Endothelial cell of umbilical vein (primary cell): ENCODE measurements at regions not wholly inside any gene's neighbourhood (a gene's known extent, or its start where the extent isn't known, plus 50 kb on each side); places are given as distances from the start of the nearest gene placed in this dataset.

Experiments used
- BruUV-seq: library from RNA; stranded (reverse); fragments of 400-500 nt; replicated peaks from 2 replicates; lab custom pipeline; 2021; lab: Mats Ljungman, UMichigan
- CTCF ChIA-PET: fragments of 300-600, 350-600 bp; sonication (Branson Sonifier 250); formaldehyde crosslinking; loops from one replicate; lab custom pipeline; 2021; ENCODE audit warnings: antibody characterized with exemption, inconsistent platforms; lab: Charles Lee
- POLR2A ChIA-PET: fragments of 300-600, 350-600 bp; sonication (Branson Sonifier 250); formaldehyde crosslinking; loops from one replicate; lab custom pipeline; 2021; ENCODE audit warnings: antibody characterized with exemption, inconsistent platforms; lab: Charles Lee
- DNase-seq: peaks from one replicate; pipeline ENCODE4 v3.0.0-alpha.2; 2011; ENCODE audit warnings: low read depth, low spot score
- FAIRE-seq: peaks from 2 replicates; lab custom pipeline; 2011; peaks lifted over from hg19 to GRCh38; lab: Jason Lieb, UNC
- H2AFZ ChIP-seq: 2 replicates; pipeline ENCODE4 v1.6.0; 2012; ENCODE audit warnings: low read depth, low read length, control low read depth, inconsistent platforms
- H3K27ac ChIP-seq: 2 replicates; pipeline ENCODE4 v1.5.1; 2011; ENCODE audit warnings: low read depth, mild to moderate bottlenecking, control low read depth, low read length, moderate library complexity; ENCODE audit not compliant: insufficient read depth
- H3K27me3 ChIP-seq, 2 experiments: 2 replicates each; pipeline versions ENCODE4 v1.6.0 to v1.6.1; 2011; ENCODE audit warnings: low read length in 2 of 2, mixed read lengths in 1 of 2; ENCODE audit not compliant: control insufficient read depth in 2 of 2, insufficient read depth in 2 of 2
- H3K36me3 ChIP-seq, 2 experiments: 2 replicates in 1 of 2; 3 replicates in 1 of 2; pipeline ENCODE4 v1.5.1; 2011; ENCODE audit warnings: low read length in 2 of 2, mild to moderate bottlenecking in 1 of 2, moderate library complexity in 1 of 2; ENCODE audit not compliant: control insufficient read depth in 2 of 2, insufficient read depth in 2 of 2; ENCODE audit errors: extremely low read depth in 1 of 2
- H3K4me1 ChIP-seq: 3 replicates; pipeline ENCODE4 v1.5.1; 2011; ENCODE audit warnings: mild to moderate bottlenecking, low read length; ENCODE audit not compliant: control insufficient read depth, insufficient read depth; ENCODE audit errors: extremely low read depth
- H3K4me2 ChIP-seq: 2 replicates; pipeline ENCODE4 v1.6.1; 2011; ENCODE audit warnings: low read length, control low read depth, mixed read lengths; ENCODE audit not compliant: insufficient read depth
- H3K4me3 ChIP-seq, 3 experiments: fragments of 200-600 bp in 1 of 3; sonication (generic), shearing (Covaris generic) in 1 of 3; replicated peaks in 1 of 3; 2 replicates each; pipeline ENCODE4 v1.5.1; 2011 to 2016; ENCODE audit warnings: control low read depth in 3 of 3, low read length in 3 of 3, mild to moderate bottlenecking in 2 of 3, inconsistent platforms in 1 of 3, low read depth in 1 of 3, moderate library complexity in 1 of 3; ENCODE audit not compliant: insufficient read depth in 1 of 3
- H3K79me2 ChIP-seq: 2 replicates; pipeline ENCODE4 v1.6.0; 2012; ENCODE audit warnings: low read length, inconsistent platforms; ENCODE audit not compliant: control insufficient read depth, insufficient read depth
- H3K9ac ChIP-seq: replicated peaks from 2 replicates; pipeline ENCODE3; 2011; ENCODE audit warnings: low read length, control low read depth; ENCODE audit not compliant: insufficient read depth; ENCODE audit errors: extremely low read depth
- H3K9me1 ChIP-seq: replicated peaks from 3 replicates; pipeline ENCODE4 v1.6.0; 2011; ENCODE audit warnings: mild to moderate bottlenecking, low read length; ENCODE audit not compliant: control insufficient read depth, insufficient read depth; ENCODE audit errors: extremely low read depth
- H3K9me3 ChIP-seq: replicated peaks from 2 replicates; pipeline ENCODE4 v1.5.1; 2012; ENCODE audit warnings: low read length, inconsistent platforms; ENCODE audit not compliant: control insufficient read depth, insufficient read depth
- H4K20me1 ChIP-seq: replicated peaks from 2 replicates; pipeline ENCODE3; 2011; ENCODE audit warnings: mild to moderate bottlenecking, low read length; ENCODE audit not compliant: control insufficient read depth, insufficient read depth; ENCODE audit errors: extremely low read depth
- EZH2 ChIP-seq: IDR thresholded peaks from 2 replicates; pipeline ENCODE4 v1.6.1; 2012; ENCODE audit warnings: borderline replicate concordance, low read depth, mild to moderate bottlenecking, moderate library complexity, low read length, inconsistent platforms; ENCODE audit not compliant: severe bottlenecking
- FOS ChIP-seq: IDR thresholded peaks from 2 replicates; pipeline ENCODE4 v1.6.1; 2011; ENCODE audit warnings: mild to moderate bottlenecking, low read length, moderate library complexity, borderline replicate concordance; ENCODE audit not compliant: insufficient read depth
- GATA2 ChIP-seq: IDR thresholded peaks from 2 replicates; pipeline ENCODE4 v1.7.0; 2011; ENCODE audit warnings: low read depth, mild to moderate bottlenecking, moderate library complexity, mixed read lengths, low read length; ENCODE audit not compliant: insufficient read length, insufficient read depth
- JUN ChIP-seq: IDR thresholded peaks from 2 replicates; pipeline ENCODE4 v1.6.1; 2011; ENCODE audit warnings: borderline replicate concordance, low read depth; ENCODE audit not compliant: insufficient read length, insufficient read depth
- MYC ChIP-seq: IDR thresholded peaks from one replicate; pipeline ENCODE4 v1.6.1; 2011; ENCODE audit warnings: mild to moderate bottlenecking, low read depth, low read length
- POLR2A ChIP-seq: IDR thresholded peaks from 2 replicates; pipeline ENCODE4 v1.6.1; 2012; ENCODE audit warnings: low read depth, mild to moderate bottlenecking, control low read depth, low read length
- POLR2AphosphoS5 ChIP-seq: IDR thresholded peaks from 2 replicates; pipeline ENCODE4 v1.6.1; 2012; ENCODE audit warnings: low read depth, mild to moderate bottlenecking, control low read depth, low read length, moderate library complexity; ENCODE audit not compliant: insufficient read depth
- dilution Hi-C: fragments of 300-500 bp; cut with MboI; formaldehyde crosslinking; loops from one replicate; pipeline ENCODE4 v1.15.0; 2019; ENCODE audit warnings: low sequenced_read_pairs; ENCODE audit not compliant: extremely low pct_ligation_motif_present
- intact Hi-C: fragments of 100-400 bp; cut with micrococcal nuclease; formaldehyde crosslinking; loops from one replicate; pipeline ENCODE4 v1.10.0; 2022
- TF ChIP-seq, protein P1 (sequence below), 2 donors: IDR thresholded peaks; 1 replicate in 1 of 2; 2 replicates in 1 of 2; pipeline ENCODE4 v1.5.1; 2011; ENCODE audit warnings: low read length in 2 of 2, mild to moderate bottlenecking in 2 of 2, moderate library complexity in 2 of 2, control low read depth in 1 of 2, inconsistent platforms in 1 of 2, low read depth in 1 of 2; ENCODE audit not compliant: insufficient read depth in 1 of 2; ENCODE audit errors: extremely low read depth in 1 of 2
- TF ChIP-seq, protein P2 (sequence below): IDR thresholded peaks from 2 replicates; pipeline ENCODE4 v1.6.1; 2011; ENCODE audit not compliant: insufficient read depth, insufficient read length

DNA sequence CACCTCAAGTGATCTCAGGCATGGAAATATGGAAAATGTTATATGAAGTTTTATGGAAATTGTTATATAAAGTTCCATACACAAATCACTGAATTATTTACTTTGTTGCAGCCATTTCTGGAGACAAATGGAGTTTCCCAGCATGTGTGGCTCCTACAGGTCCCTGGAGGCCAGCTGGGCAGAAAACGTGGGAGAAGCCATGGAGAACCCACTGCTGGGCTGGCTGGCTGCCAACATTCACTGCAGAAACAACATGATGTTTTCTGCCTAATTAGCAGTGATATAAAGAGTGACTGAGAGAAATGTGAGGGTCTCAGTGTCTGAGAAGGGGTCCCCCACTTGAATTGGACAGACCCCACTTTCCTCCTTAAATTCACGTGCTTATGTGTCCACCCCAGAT, 208.8 kb upstream of the IRX2 start:
- BruUV-seq = no TSS peak
- Histone ChIP-seq H3K4me2 (no peak overlapping the region), H4K20me1 (no peaks in the 10 kb centered on the region), H3K36me3 (no peaks in the 10 kb centered on the region), H3K79me2 (no peaks in the 10 kb centered on the region), H3K27me3 (no peaks in the 10 kb centered on the region), H2AFZ (no peak overlapping the region), H3K9ac (no peak overlapping the region), H3K27ac (no peak overlapping the region), H3K4me3 (no peak overlapping the region), H3K9me3 (no peaks in the 10 kb centered on the region), H3K4me1 (no peaks in the 10 kb centered on the region), H3K9me1 (no peaks in the 10 kb centered on the region)
- CTCF ChIA-PET = no interaction called here
- POLR2A ChIA-PET = no interaction called here
- FAIRE-seq (no peak), DNase-seq (no peak)
- TF ChIP-seq POLR2AphosphoS5 (no peak), POLR2A (no peak)
- TF ChIP-seq, protein P1, sequence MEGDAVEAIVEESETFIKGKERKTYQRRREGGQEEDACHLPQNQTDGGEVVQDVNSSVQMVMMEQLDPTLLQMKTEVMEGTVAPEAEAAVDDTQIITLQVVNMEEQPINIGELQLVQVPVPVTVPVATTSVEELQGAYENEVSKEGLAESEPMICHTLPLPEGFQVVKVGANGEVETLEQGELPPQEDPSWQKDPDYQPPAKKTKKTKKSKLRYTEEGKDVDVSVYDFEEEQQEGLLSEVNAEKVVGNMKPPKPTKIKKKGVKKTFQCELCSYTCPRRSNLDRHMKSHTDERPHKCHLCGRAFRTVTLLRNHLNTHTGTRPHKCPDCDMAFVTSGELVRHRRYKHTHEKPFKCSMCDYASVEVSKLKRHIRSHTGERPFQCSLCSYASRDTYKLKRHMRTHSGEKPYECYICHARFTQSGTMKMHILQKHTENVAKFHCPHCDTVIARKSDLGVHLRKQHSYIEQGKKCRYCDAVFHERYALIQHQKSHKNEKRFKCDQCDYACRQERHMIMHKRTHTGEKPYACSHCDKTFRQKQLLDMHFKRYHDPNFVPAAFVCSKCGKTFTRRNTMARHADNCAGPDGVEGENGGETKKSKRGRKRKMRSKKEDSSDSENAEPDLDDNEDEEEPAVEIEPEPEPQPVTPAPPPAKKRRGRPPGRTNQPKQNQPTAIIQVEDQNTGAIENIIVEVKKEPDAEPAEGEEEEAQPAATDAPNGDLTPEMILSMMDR (IDR thresholded peaks at IDR 0.05; ENCODE audit: extremely low read depth in 1 of 2, insufficient read depth in 1 of 2, low read depth in 1 of 2, low read length in 2 of 2) = no peak
- TF ChIP-seq, protein P2, sequence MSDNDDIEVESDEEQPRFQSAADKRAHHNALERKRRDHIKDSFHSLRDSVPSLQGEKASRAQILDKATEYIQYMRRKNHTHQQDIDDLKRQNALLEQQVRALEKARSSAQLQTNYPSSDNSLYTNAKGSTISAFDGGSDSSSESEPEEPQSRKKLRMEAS = no peak
- intact Hi-C loops (no loop called here), dilution Hi-C loops (no loop called here)

DNA sequence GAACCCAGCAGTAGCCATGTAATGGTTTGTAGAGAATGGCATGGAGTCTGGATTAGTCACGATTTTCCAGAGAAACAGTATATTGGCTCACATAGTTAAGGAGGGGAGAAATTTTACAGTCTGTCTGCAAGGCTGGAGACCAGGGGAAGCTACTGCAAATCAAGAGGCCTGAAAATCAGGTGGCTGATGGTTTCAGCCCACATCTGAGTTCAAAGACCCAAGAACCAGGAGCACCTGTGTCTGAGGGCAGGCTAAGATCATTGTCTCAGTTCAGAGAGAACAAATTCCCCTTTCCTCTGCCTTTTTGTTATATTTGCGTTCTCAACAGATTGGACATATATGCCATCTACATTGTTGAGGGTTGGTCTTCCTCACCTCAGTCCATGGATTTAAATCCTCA, 207.5 kb upstream of the IRX2 start:
- FAIRE-seq = no peak
- no peak overlapping the region for H3K27ac ChIP-seq

More for the DNA sequence above, 207.5 kb upstream of the IRX2 start:
- H3K36me3 ChIP-seq = no peaks in the 10 kb centered on the region
- no peak overlapping the region for H3K4me3 ChIP-seq
- H3K79me2 ChIP-seq = no peaks in the 10 kb centered on the region
- intact Hi-C loops = no loop called here
- CTCF ChIA-PET = no interaction called here
- no peak overlapping the region for H3K4me2 ChIP-seq
- no peaks in the 10 kb centered on the region for H4K20me1 ChIP-seq
- H3K27me3 ChIP-seq = no peaks in the 10 kb centered on the region
- POLR2A ChIA-PET = no interaction called here
- H3K9me1 ChIP-seq = no peaks in the 10 kb centered on the region
- H3K9me3 ChIP-seq = no peaks in the 10 kb centered on the region
- TF ChIP-seq POLR2A = no peak
- TF ChIP-seq, protein P1 (IDR thresholded peaks at IDR 0.05; ENCODE audit: extremely low read depth in 1 of 2, insufficient read depth in 1 of 2, low read depth in 1 of 2, low read length in 2 of 2) = no peak
- no peak for TF ChIP-seq EZH2
- no peak for TF ChIP-seq POLR2AphosphoS5
- TF ChIP-seq JUN = no peak
- TF ChIP-seq, protein P2 = no peak
- no peak for TF ChIP-seq GATA2
- no peak for TF ChIP-seq MYC
- no peak for TF ChIP-seq FOS
- dilution Hi-C loops = no loop called here
- no peaks in the 10 kb centered on the region for H3K4me1 ChIP-seq
- DNase-seq = no peak
- H3K9ac ChIP-seq = no peak overlapping the region
- H2AFZ ChIP-seq = no peak overlapping the region
- no TSS peak for BruUV-seq
